Panc1 (cell line): ENCODE measurements at regions not wholly inside any gene's neighbourhood (a gene's known extent, or its start where the extent isn't known, plus 50 kb on each side); places are given as distances from the start of the nearest gene placed in this dataset.

Source experiments
- ATAC-seq: fragments of 200-7000 bp; cut with Tn5 transposase; 2 replicates; pipeline ENCODE4 v1.9.1; 2020; ENCODE audit warnings: mild to moderate bottlenecking, moderate library complexity
- BruUV-seq: library from RNA; stranded (reverse); fragments of 400-500 nt; replicated peaks from 2 replicates; lab custom pipeline; 2021; lab: Mats Ljungman, UMichigan
- CTCF ChIA-PET: fragments of 300-600 bp; sonication (Branson Sonifier 250); formaldehyde crosslinking; loops from one replicate; lab custom pipeline; 2022; ENCODE audit warnings: antibody characterized with exemption; lab: Charles Lee
- POLR2A ChIA-PET: fragments of 300-600 bp; sonication (Branson Sonifier 250); formaldehyde crosslinking; loops from one replicate; lab custom pipeline; 2022; ENCODE audit warnings: antibody characterized with exemption; lab: Charles Lee
- DNase-seq: peaks from one replicate; pipeline ENCODE4 v3.0.0-alpha.2; 2010; ENCODE audit warnings: low read depth, low spot score
- H3K27ac ChIP-seq: 2 replicates; pipeline ENCODE4 v1.5.1; 2011; ENCODE audit warnings: mild to moderate bottlenecking, low read length, inconsistent platforms
- H3K27me3 ChIP-seq: fragments of 200-500 bp; sonication (Bioruptor generic); 2 replicates; pipeline ENCODE4 v1.6.0; 2014; ENCODE audit warnings: low read length, inconsistent platforms; ENCODE audit not compliant: control insufficient read depth, insufficient read depth
- H3K36me3 ChIP-seq: fragments of 200-500 bp; sonication (Bioruptor generic); 2 replicates; pipeline ENCODE4 v1.5.1; 2014; ENCODE audit warnings: inconsistent platforms, mild to moderate bottlenecking, low read length, moderate library complexity; ENCODE audit not compliant: control insufficient read depth, insufficient read depth
- H3K4me1 ChIP-seq: 2 replicates; pipeline ENCODE4 v1.5.1; 2011; ENCODE audit warnings: inconsistent platforms, mild to moderate bottlenecking, low read length, moderate library complexity; ENCODE audit not compliant: control insufficient read depth, insufficient read depth
- H3K4me3 ChIP-seq, 2 experiments: 2 replicates each; pipeline ENCODE4 v1.5.1; 2011 to 2012; ENCODE audit warnings: low read depth in 2 of 2, low read length in 2 of 2, mild to moderate bottlenecking in 2 of 2, inconsistent platforms in 1 of 2, moderate library complexity in 1 of 2
- H3K9me3 ChIP-seq: fragments of 200-500 bp; sonication (Bioruptor generic); 2 replicates; pipeline ENCODE4 v1.5.1; 2014; ENCODE audit warnings: low read depth, mild to moderate bottlenecking, inconsistent platforms, low read length, moderate library complexity; ENCODE audit not compliant: control insufficient read depth, insufficient read depth
- CTCF ChIP-seq: fragments of 450-650 bp; IDR thresholded peaks from 2 replicates; pipeline ENCODE4 v1.5.1; 2017; ENCODE audit warnings: mild to moderate bottlenecking
- POLR2AphosphoS5 ChIP-seq: IDR thresholded peaks from 2 replicates; pipeline ENCODE4 v1.6.1; 2012; ENCODE audit warnings: mild to moderate bottlenecking, low read depth, low read length, moderate library complexity
- SIN3A ChIP-seq: IDR thresholded peaks from 2 replicates; pipeline ENCODE4 v1.6.1; 2012; ENCODE audit warnings: low read depth, mild to moderate bottlenecking, low read length, moderate library complexity, borderline replicate concordance; ENCODE audit not compliant: insufficient read depth
- TCF7L2 ChIP-seq: IDR thresholded peaks from 2 replicates; pipeline ENCODE4 v1.6.1; 2011; ENCODE audit warnings: mild to moderate bottlenecking, low read depth, low read length, inconsistent platforms
- in situ Hi-C: cut with HindIII; loops from 2 replicates; pipeline ENCODE4 v1.10.0; 2016; ENCODE audit warnings: low sequenced_read_pairs, low pct_unique_long_range_greater_than_20kb
- intact Hi-C: fragments of 100-400 bp; cut with micrococcal nuclease; formaldehyde crosslinking; loops from one replicate; pipeline ENCODE4 v1.10.0; 2022; ENCODE audit not compliant: unreplicated experiment
- TF ChIP-seq, protein P1 (sequence below), 2 experiments: IDR thresholded peaks; 2 replicates each; pipeline ENCODE4 v1.6.1; 2011 to 2012; ENCODE audit warnings: low read depth in 2 of 2, control low read depth in 1 of 2, low read length in 1 of 2, mild to moderate bottlenecking in 1 of 2, moderate library complexity in 1 of 2; ENCODE audit not compliant: insufficient read depth in 1 of 2

GRCh38 chr13:104098421-104098820 lies 1032.2 kb upstream of the SLC10A2 start:
- intact Hi-C loops: no loop called here
- Histone ChIP-seq H3K27ac (no peak overlapping the region), H3K36me3 (no peaks in the 10 kb centered on the region), H3K4me3 (no peak overlapping the region), H3K27me3 (no peaks in the 10 kb centered on the region), H3K4me1 (no peaks in the 10 kb centered on the region), H3K9me3 (no peaks in the 10 kb centered on the region)
- no TSS peak for BruUV-seq
- DNase-seq (no peak), ATAC-seq (no peak)
- ChIA-PET CTCF (no interaction called here), POLR2A (no interaction called here)
- TF ChIP-seq, protein P1, sequence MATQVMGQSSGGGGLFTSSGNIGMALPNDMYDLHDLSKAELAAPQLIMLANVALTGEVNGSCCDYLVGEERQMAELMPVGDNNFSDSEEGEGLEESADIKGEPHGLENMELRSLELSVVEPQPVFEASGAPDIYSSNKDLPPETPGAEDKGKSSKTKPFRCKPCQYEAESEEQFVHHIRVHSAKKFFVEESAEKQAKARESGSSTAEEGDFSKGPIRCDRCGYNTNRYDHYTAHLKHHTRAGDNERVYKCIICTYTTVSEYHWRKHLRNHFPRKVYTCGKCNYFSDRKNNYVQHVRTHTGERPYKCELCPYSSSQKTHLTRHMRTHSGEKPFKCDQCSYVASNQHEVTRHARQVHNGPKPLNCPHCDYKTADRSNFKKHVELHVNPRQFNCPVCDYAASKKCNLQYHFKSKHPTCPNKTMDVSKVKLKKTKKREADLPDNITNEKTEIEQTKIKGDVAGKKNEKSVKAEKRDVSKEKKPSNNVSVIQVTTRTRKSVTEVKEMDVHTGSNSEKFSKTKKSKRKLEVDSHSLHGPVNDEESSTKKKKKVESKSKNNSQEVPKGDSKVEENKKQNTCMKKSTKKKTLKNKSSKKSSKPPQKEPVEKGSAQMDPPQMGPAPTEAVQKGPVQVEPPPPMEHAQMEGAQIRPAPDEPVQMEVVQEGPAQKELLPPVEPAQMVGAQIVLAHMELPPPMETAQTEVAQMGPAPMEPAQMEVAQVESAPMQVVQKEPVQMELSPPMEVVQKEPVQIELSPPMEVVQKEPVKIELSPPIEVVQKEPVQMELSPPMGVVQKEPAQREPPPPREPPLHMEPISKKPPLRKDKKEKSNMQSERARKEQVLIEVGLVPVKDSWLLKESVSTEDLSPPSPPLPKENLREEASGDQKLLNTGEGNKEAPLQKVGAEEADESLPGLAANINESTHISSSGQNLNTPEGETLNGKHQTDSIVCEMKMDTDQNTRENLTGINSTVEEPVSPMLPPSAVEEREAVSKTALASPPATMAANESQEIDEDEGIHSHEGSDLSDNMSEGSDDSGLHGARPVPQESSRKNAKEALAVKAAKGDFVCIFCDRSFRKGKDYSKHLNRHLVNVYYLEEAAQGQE (IDR thresholded peaks at IDR 0.05; ENCODE audit: insufficient read depth in 1 of 2, low read depth in 2 of 2, low read length in 1 of 2): no peak
- no peak for TF ChIP-seq POLR2AphosphoS5
- TF ChIP-seq CTCF: no peak
- no peak for TF ChIP-seq TCF7L2
- no peak for TF ChIP-seq SIN3A
- in situ Hi-C loops: no loop called here

GRCh38 chr13:104086759-104087158 lies 1020.5 kb upstream of the SLC10A2 start:
- no TSS peak for BruUV-seq
- no peak overlapping the region for H3K27ac ChIP-seq
- in situ Hi-C loops (no loop called here), intact Hi-C loops (no loop called here)
- DNase-seq: no peak
- CTCF ChIA-PET: no interaction called here
- no peaks in the 10 kb centered on the region for H3K36me3 ChIP-seq
- H3K4me3 ChIP-seq: no peak overlapping the region
- H3K27me3 ChIP-seq: no peaks in the 10 kb centered on the region
- ATAC-seq: no peak
- H3K9me3 ChIP-seq: no peaks in the 10 kb centered on the region
- no peak for TF ChIP-seq SIN3A
- TF ChIP-seq CTCF: no peak
- TF ChIP-seq TCF7L2: no peak
- TF ChIP-seq, protein P1 (IDR thresholded peaks at IDR 0.05; ENCODE audit: insufficient read depth in 1 of 2, low read depth in 2 of 2, low read length in 1 of 2): no peak
- no peak for TF ChIP-seq POLR2AphosphoS5
- no peaks in the 10 kb centered on the region for H3K4me1 ChIP-seq
- POLR2A ChIA-PET: no interaction called here
